ENCODE measurements at regions not wholly inside any gene's neighbourhood (a gene's known extent, or its start where the extent isn't known, plus 50 kb on each side); places are given as distances from the start of the nearest gene placed in this dataset.
"Not testable (repeated sequence)": the region's sequence is repeated elsewhere in the genome, so short reads cannot be mapped to it uniquely, and the experiment has no call there.

DNA sequence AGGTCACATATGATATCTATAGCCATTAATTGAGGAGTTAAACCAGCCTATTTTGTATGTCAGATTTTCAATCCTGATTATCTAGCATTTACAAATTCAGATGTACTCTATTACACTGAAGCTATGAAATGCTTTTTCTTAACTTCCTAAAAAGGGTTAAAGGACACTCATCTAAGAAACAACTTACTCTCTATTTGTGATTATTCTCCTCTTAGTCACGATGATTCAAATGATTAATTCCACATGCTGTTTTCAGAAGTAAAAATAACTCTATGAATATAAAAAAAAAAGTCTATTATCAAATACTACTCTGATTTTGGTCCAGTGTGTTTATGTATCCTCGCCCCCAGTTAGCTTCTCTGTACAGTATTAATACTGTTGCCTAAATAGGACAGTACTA lies 1199.9 kb downstream of the GATA3 start:
- intact Hi-C loops (cut with DNase I): no loop called here
- Histone ChIP-seq H3K9me3 (ENCODE audit: control insufficient read depth in 2 of 3, insufficient read depth in 1 of 3, low read length in 3 of 3) (no peaks in the 10 kb centered on the region), H3K9ac (ENCODE audit: low read length in 3 of 3) (no peak overlapping the region), H3K36me3 (ENCODE audit: control insufficient read depth in 2 of 3, insufficient read depth in 3 of 3, low read length in 3 of 3) (no peaks in the 10 kb centered on the region), H3K4me1 (ENCODE audit: control insufficient read depth in 2 of 3, insufficient read depth in 2 of 3, low read depth in 1 of 3, low read length in 3 of 3) (no peaks in the 10 kb centered on the region), H3K27ac (ENCODE audit: low read depth in 2 of 2, low read length in 2 of 2) (no peak overlapping the region), H3K4me3 (ENCODE audit: low read length in 3 of 3) (no peak overlapping the region), H3K27me3 (ENCODE audit: control insufficient read depth, insufficient read depth, low read length) (no peaks in the 10 kb centered on the region)
- TF ChIP-seq, protein P1, sequence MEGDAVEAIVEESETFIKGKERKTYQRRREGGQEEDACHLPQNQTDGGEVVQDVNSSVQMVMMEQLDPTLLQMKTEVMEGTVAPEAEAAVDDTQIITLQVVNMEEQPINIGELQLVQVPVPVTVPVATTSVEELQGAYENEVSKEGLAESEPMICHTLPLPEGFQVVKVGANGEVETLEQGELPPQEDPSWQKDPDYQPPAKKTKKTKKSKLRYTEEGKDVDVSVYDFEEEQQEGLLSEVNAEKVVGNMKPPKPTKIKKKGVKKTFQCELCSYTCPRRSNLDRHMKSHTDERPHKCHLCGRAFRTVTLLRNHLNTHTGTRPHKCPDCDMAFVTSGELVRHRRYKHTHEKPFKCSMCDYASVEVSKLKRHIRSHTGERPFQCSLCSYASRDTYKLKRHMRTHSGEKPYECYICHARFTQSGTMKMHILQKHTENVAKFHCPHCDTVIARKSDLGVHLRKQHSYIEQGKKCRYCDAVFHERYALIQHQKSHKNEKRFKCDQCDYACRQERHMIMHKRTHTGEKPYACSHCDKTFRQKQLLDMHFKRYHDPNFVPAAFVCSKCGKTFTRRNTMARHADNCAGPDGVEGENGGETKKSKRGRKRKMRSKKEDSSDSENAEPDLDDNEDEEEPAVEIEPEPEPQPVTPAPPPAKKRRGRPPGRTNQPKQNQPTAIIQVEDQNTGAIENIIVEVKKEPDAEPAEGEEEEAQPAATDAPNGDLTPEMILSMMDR (IDR thresholded peaks at IDR 0.05; ENCODE audit: borderline replicate concordance, extremely low read depth, insufficient read depth): no peak
- FAIRE-seq: no peak
- no peak for DNase-seq

DNA sequence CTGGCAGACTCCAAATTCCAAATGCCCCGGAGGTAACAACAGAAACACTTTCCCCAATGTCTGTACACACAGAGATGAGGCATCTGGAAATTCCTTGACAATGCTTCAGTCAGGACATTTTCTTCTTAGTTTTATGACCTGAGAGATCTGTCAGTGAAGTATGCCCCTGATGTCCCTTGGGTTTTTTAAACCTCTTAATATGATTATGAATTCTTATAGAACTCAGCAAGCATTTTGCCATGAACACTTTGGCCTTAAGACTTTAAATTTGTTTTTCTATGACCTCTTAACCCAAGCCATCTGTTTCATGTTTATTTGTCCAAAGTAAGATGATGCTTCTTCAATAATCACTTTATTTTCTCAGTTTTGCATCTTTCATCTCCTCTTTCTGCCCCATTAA lies 1206.2 kb downstream of the GATA3 start:
- no peaks in the 10 kb centered on the region for H3K36me3 ChIP-seq (ENCODE audit: control insufficient read depth in 2 of 3, insufficient read depth in 3 of 3, low read length in 3 of 3)
- no peak for DNase-seq
- no peak for FAIRE-seq
- H3K27ac ChIP-seq (ENCODE audit: low read depth in 2 of 2, low read length in 2 of 2): no peak overlapping the region
- no peak overlapping the region for H3K9ac ChIP-seq (ENCODE audit: low read length in 3 of 3)
- no peaks in the 10 kb centered on the region for H3K9me3 ChIP-seq (ENCODE audit: control insufficient read depth in 2 of 3, insufficient read depth in 1 of 3, low read length in 3 of 3)
- no peaks in the 10 kb centered on the region for H3K27me3 ChIP-seq (ENCODE audit: control insufficient read depth, insufficient read depth, low read length)
- intact Hi-C loops (cut with DNase I): no loop called here
- H3K4me1 ChIP-seq (ENCODE audit: control insufficient read depth in 2 of 3, insufficient read depth in 2 of 3, low read depth in 1 of 3, low read length in 3 of 3): no peaks in the 10 kb centered on the region
- TF ChIP-seq, protein P1 (IDR thresholded peaks at IDR 0.05; ENCODE audit: borderline replicate concordance, extremely low read depth, insufficient read depth): no peak
- no peak overlapping the region for H3K4me3 ChIP-seq (ENCODE audit: low read length in 3 of 3)

DNA sequence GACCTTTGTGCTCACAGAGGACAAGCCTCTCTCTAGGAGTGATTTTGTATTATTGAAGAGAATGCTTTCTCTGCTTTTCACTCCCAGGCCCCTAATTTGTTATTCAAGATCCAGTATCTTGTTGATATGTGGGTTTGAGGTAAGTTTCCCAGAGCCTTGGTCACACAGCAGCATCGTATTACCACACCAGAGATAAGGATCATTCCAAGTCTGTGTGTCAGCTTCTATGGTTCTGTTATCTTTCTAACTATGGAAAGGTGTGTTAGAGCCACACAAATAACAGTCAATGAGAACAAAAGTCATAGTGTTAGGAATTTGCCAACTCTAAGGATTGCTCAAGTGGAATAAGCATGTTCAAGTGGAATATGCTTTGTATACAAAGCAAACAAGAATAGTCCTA lies 1208.3 kb downstream of the GATA3 start:
- H3K9me3 ChIP-seq (ENCODE audit: control insufficient read depth in 2 of 3, insufficient read depth in 1 of 3, low read length in 3 of 3): no peaks in the 10 kb centered on the region
- H3K9ac ChIP-seq (ENCODE audit: low read length in 3 of 3): no peak overlapping the region
- no peaks in the 10 kb centered on the region for H3K27me3 ChIP-seq (ENCODE audit: control insufficient read depth, insufficient read depth, low read length)
- H3K4me1 ChIP-seq (ENCODE audit: control insufficient read depth in 2 of 3, insufficient read depth in 2 of 3, low read depth in 1 of 3, low read length in 3 of 3): no peaks in the 10 kb centered on the region
- FAIRE-seq (no peak), DNase-seq (no peak)
- H3K27ac ChIP-seq (ENCODE audit: low read depth in 2 of 2, low read length in 2 of 2): no peak overlapping the region
- TF ChIP-seq, protein P1 (IDR thresholded peaks at IDR 0.05; ENCODE audit: borderline replicate concordance, extremely low read depth, insufficient read depth): no peak
- intact Hi-C loops (cut with DNase I): no loop called here
- no peaks in the 10 kb centered on the region for H3K36me3 ChIP-seq (ENCODE audit: control insufficient read depth in 2 of 3, insufficient read depth in 3 of 3, low read length in 3 of 3)
- H3K4me3 ChIP-seq (ENCODE audit: low read length in 3 of 3): no peak overlapping the region

DNA sequence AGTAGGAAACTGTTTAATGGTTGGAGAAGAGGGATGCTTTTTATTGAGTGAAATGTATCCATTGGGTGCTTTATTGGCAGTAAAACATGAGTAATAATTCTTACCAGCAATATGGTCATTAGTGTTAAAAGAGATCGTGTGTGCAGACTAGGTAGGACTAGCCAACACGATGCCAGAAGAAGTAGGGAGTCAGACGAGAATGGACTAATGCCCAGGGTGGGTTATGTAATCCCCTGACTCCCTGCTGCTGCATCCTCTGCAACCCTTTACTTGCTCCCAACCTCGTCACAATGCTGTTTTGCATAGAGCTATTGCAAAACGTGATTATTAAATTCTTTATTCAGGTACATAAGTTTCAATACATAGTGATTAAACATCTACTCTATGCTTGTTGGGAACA lies 1213.7 kb downstream of the GATA3 start:
- Histone ChIP-seq H3K9ac (ENCODE audit: low read length in 3 of 3) (no peak overlapping the region), H3K9me3 (ENCODE audit: control insufficient read depth in 2 of 3, insufficient read depth in 1 of 3, low read length in 3 of 3) (no peaks in the 10 kb centered on the region), H3K27ac (ENCODE audit: low read depth in 2 of 2, low read length in 2 of 2) (no peak overlapping the region), H3K27me3 (ENCODE audit: control insufficient read depth, insufficient read depth, low read length) (no peaks in the 10 kb centered on the region), H3K36me3 (ENCODE audit: control insufficient read depth in 2 of 3, insufficient read depth in 3 of 3, low read length in 3 of 3) (no peaks in the 10 kb centered on the region), H3K4me1 (ENCODE audit: control insufficient read depth in 2 of 3, insufficient read depth in 2 of 3, low read depth in 1 of 3, low read length in 3 of 3) (no peaks in the 10 kb centered on the region), H3K4me3 (ENCODE audit: low read length in 3 of 3) (no peak overlapping the region)
- TF ChIP-seq, protein P1 (IDR thresholded peaks at IDR 0.05; ENCODE audit: borderline replicate concordance, extremely low read depth, insufficient read depth): no peak
- FAIRE-seq (no peak), DNase-seq (no peak)
- intact Hi-C loops (cut with DNase I): no loop called here

DNA sequence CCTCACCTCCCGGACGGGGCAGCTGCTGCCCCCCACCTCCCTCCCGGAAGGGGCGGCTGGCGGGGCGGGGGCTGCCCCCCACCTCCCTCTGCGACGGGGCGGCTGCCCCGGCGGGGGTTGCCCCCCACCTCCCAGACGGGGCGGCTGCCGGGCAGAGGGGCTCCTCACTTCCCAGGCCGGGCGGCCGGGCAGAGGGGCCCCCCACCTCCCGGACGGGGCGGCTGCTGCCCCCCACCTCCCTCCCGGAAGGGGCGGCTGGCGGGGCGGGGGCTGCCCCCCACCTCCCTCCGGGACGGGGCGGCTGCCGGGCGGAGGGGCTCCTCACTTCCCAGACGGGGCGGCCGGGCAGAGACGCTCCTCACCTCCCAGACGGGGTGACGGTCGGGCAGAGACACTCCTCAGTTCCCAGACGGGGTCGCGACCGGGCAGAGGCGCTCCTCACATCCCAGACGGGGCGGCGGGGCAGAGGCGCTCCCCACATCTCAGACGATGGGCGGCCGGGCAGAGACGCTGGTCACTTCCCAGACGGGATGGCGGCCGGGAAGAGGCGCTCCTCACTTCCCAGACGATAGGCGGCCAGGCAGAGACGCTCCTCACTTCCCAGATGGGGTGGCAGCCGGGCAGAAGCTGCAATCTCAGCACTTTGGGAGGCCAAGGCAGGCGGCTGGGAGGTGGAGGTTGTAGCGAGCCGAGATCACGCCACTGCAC lies 1218.8 kb downstream of the GATA3 start:
- H3K9me3 ChIP-seq (ENCODE audit: control insufficient read depth in 2 of 3, insufficient read depth in 1 of 3, low read length in 3 of 3); H3K27ac ChIP-seq (ENCODE audit: low read depth in 2 of 2, low read length in 2 of 2); FAIRE-seq; H3K4me3 ChIP-seq (ENCODE audit: low read length in 3 of 3); intact Hi-C loops (cut with DNase I); H3K4me1 ChIP-seq (ENCODE audit: control insufficient read depth in 2 of 3, insufficient read depth in 2 of 3, low read depth in 1 of 3, low read length in 3 of 3); H3K36me3 ChIP-seq (ENCODE audit: control insufficient read depth in 2 of 3, insufficient read depth in 3 of 3, low read length in 3 of 3); H3K9ac ChIP-seq (ENCODE audit: low read length in 3 of 3); H3K27me3 ChIP-seq (ENCODE audit: control insufficient read depth, insufficient read depth, low read length): not testable (repeated sequence)
- peak in 1 of 5 donors; percentile 56 for DNase-seq

Data from kidney (tissue), 13 donors.